ENCODE measurements at regions not wholly inside any gene's neighbourhood (a gene's known extent, or its start where the extent isn't known, plus 50 kb on each side); places are given as distances from the start of the nearest gene placed in this dataset.

DNA sequence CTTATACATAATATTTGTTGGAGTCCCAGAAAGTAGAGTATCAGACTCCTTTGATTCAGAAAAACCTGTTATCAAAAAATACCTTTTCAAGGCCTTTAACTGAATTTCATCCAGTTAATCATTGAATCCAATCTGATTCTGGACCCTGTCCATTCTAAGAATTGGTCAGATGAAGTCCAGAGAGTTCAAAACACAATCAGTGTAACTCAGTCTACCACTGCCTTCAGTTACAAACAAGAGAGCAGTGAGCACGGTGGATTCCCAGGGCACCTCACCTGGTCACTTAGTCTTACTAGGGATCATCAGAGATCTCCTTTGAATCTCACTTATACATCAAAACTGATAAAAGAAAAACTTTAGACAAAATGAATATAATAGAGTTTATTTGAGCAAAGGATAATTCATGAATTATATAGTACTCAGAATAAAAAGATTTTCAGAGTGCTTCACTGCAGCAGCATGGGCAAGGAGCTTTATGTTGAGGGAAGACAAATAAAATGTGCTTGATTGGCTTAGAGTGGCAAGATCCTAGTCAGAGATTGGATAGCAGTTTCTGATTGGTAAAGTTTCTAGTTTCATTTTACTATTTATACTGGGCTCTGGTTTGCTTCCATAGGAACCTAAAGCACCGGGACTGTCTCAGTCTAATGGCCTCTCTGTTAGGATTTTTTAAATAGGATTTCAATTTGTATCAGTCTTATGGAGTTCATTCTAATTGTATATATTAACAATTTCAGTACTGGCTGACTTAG lies 474.9 kb upstream of the GOLIM4 start:
- Histone ChIP-seq H3K27ac (ENCODE audit: low read depth, low read length) (no peak overlapping the region), H3K9ac (ENCODE audit: low read length in 5 of 5) (no peak overlapping the region), H3K36me3 (ENCODE audit: control insufficient read depth in 5 of 5, insufficient read depth in 5 of 5, low read length in 5 of 5) (no peaks in the 10 kb centered on the region), H3K9me3 (ENCODE audit: control insufficient read depth in 5 of 5, low read length in 5 of 5) (no peaks in the 10 kb centered on the region), H3K4me1 (ENCODE audit: control insufficient read depth in 5 of 5, insufficient read depth in 5 of 5, low read length in 5 of 5) (no peaks in the 10 kb centered on the region), H3K27me3 (ENCODE audit: control insufficient read depth in 5 of 5, insufficient read depth in 4 of 5, low read length in 5 of 5) (no peaks in the 10 kb centered on the region), H3K4me3 (ENCODE audit: low read depth in 1 of 5, low read length in 5 of 5) (no peak overlapping the region)

DNA sequence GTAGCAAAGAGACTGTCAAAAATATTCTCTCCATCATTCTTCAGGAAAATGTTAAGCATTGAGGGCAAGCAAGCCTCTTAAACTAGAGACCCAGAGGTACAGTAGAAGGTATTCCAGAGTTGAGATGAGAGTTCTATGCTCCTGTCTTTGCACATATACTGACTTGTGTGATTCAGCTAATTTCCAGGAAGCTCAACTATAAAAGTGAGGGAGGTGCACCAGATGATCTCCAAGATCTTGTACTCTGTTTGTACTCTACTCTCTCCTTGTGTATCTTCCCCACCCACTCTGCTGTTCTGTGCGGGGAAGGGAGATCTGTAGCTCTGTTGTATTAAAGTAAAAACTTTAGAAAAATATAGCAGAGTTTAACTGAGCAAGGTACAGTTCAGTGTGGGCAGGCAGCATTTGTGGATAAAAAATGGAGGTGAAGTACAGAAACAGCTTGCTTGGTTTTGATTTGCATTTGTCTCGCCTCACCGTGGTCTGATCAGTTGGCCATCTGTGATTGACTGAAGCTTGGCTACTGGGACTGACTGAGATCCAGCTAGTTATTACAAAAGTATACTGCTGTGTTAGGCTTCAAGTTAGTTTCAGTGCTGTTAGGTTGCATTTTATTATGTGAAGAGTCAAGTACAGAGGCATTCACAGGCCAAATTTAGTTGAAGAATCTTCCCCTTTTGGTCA lies 463.1 kb upstream of the GOLIM4 start:
- Histone ChIP-seq H3K4me1 (ENCODE audit: control insufficient read depth in 5 of 5, insufficient read depth in 5 of 5, low read length in 5 of 5) (peaks cover 0 to 22% (median 7%) of the 10 kb centered on the region in 5 donors), H3K27me3 (ENCODE audit: control insufficient read depth in 5 of 5, insufficient read depth in 4 of 5, low read length in 5 of 5) (no peaks in the 10 kb centered on the region), H3K4me3 (ENCODE audit: low read depth in 1 of 5, low read length in 5 of 5) (no peak overlapping the region), H3K36me3 (ENCODE audit: control insufficient read depth in 5 of 5, insufficient read depth in 5 of 5, low read length in 5 of 5) (no peaks in the 10 kb centered on the region), H3K9ac (ENCODE audit: low read length in 5 of 5) (no peak overlapping the region), H3K27ac (ENCODE audit: low read depth, low read length) (no peak overlapping the region), H3K9me3 (ENCODE audit: control insufficient read depth in 5 of 5, low read length in 5 of 5) (no peaks in the 10 kb centered on the region)

DNA sequence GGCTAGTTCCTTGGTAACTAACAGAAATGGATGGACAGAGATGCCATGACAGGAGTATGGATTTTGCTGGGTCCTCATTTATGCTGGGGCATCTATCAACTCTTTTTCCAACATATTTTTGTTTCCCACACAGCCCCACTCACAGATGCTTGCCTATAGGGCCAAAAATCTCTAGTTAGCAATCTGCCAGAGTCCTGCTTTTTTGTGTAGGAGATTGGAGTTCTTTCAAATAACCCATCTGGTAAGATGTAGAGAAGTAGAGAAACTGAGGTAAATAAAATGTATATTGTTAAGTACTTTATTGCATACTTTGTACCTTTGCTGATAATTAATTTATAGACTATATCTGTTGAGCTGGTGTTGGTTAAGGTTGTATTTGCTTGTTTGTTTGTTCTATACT lies 456.5 kb upstream of the GOLIM4 start:
- Histone ChIP-seq H3K9ac (ENCODE audit: low read length in 5 of 5) (no peak overlapping the region), H3K4me1 (ENCODE audit: control insufficient read depth in 5 of 5, insufficient read depth in 5 of 5, low read length in 5 of 5) (peaks cover 0 to 19% (median 4%) of the 10 kb centered on the region in 5 donors), H3K9me3 (ENCODE audit: control insufficient read depth in 5 of 5, low read length in 5 of 5) (no peaks in the 10 kb centered on the region), H3K4me3 (ENCODE audit: low read depth in 1 of 5, low read length in 5 of 5) (no peak overlapping the region), H3K27ac (ENCODE audit: low read depth, low read length) (no peak overlapping the region), H3K27me3 (ENCODE audit: control insufficient read depth in 5 of 5, insufficient read depth in 4 of 5, low read length in 5 of 5) (no peaks in the 10 kb centered on the region), H3K36me3 (ENCODE audit: control insufficient read depth in 5 of 5, insufficient read depth in 5 of 5, low read length in 5 of 5) (no peaks in the 10 kb centered on the region)

DNA sequence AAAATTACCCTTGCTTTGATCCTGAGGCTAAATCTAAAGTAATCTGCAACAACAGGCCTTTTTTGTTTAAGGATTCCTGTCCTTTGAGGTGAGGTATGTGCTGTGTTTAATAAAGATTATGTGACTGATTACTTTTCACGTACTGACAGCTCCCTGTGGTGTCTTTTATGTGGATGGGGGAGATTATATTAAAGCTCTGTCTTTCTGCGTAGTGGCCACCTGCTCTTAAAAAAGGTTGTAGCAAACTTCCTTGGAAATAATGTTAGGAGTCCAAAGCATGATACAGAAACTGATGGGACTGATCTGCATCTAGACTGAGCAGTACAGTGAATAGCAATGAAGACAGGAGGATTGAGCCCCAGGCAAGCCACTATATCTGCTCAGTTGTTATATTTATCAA lies 453.0 kb upstream of the GOLIM4 start:
- H3K4me3 ChIP-seq (ENCODE audit: low read depth in 1 of 5, low read length in 5 of 5) = no peak overlapping the region
- H3K4me1 ChIP-seq (ENCODE audit: control insufficient read depth in 5 of 5, insufficient read depth in 5 of 5, low read length in 5 of 5) = peaks cover 0 to 5% (median 0%) of the 10 kb centered on the region in 5 donors
- H3K27me3 ChIP-seq (ENCODE audit: control insufficient read depth in 5 of 5, insufficient read depth in 4 of 5, low read length in 5 of 5) = no peaks in the 10 kb centered on the region
- H3K9me3 ChIP-seq (ENCODE audit: control insufficient read depth in 5 of 5, low read length in 5 of 5) = no peaks in the 10 kb centered on the region
- no peak overlapping the region for H3K9ac ChIP-seq (ENCODE audit: low read length in 5 of 5)
- no peak overlapping the region for H3K27ac ChIP-seq (ENCODE audit: low read depth, low read length)
- no peaks in the 10 kb centered on the region for H3K36me3 ChIP-seq (ENCODE audit: control insufficient read depth in 5 of 5, insufficient read depth in 5 of 5, low read length in 5 of 5)

DNA sequence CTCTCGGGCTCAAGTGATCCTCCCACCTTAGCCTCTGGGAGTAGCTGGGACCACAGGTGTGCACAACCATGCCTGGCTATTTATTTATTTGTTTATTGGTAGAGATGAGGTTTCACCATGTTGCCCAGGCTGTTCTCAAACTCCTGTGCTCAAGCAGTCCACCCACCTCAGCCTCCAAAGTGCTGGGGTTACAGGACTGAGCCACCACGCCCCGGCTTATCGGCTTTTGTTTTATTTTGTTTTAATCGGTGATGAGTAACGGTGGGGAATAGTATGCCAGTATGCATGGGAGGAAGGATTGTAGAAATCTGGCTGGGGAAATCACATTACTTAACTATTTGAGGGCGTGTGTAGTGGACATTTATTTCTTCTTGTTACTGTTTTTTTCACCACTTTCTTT lies 451.0 kb upstream of the GOLIM4 start:
- no peak overlapping the region for H3K9ac ChIP-seq (ENCODE audit: low read length in 5 of 5)
- H3K27ac ChIP-seq (ENCODE audit: low read depth, low read length) = no peak overlapping the region
- H3K9me3 ChIP-seq (ENCODE audit: control insufficient read depth in 5 of 5, low read length in 5 of 5) = no peaks in the 10 kb centered on the region
- H3K36me3 ChIP-seq (ENCODE audit: control insufficient read depth in 5 of 5, insufficient read depth in 5 of 5, low read length in 5 of 5) = no peaks in the 10 kb centered on the region
- peaks cover 0 to 5% (median 0%) of the 10 kb centered on the region in 5 donors for H3K4me1 ChIP-seq (ENCODE audit: control insufficient read depth in 5 of 5, insufficient read depth in 5 of 5, low read length in 5 of 5)
- H3K27me3 ChIP-seq (ENCODE audit: control insufficient read depth in 5 of 5, insufficient read depth in 4 of 5, low read length in 5 of 5) = no peaks in the 10 kb centered on the region
- H3K4me3 ChIP-seq (ENCODE audit: low read depth in 1 of 5, low read length in 5 of 5) = no peak overlapping the region

DNA sequence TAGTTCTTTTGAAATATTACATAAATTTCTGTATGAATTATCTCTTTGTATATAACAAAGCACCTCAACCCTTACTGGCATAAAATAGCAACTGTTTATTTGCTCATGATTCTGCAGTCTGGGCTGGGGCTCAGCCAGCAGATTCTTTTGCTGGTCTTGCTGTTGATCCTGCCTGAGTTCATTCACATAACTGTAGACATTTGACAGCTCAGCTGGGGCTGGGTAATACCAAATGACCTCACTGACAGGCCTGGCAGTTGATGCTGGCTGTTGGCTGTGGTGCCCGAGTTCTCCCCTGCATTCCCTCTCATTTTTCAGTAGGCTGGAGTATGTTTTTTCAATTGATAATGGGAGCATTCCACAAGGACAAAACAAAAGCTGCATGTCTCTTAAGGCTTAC lies 449.9 kb upstream of the GOLIM4 start:
- H3K27ac ChIP-seq (ENCODE audit: low read depth, low read length) = no peak overlapping the region
- no peak overlapping the region for H3K9ac ChIP-seq (ENCODE audit: low read length in 5 of 5)
- H3K4me3 ChIP-seq (ENCODE audit: low read depth in 1 of 5, low read length in 5 of 5) = no peak overlapping the region
- peaks cover 0 to 5% (median 0%) of the 10 kb centered on the region in 5 donors for H3K4me1 ChIP-seq (ENCODE audit: control insufficient read depth in 5 of 5, insufficient read depth in 5 of 5, low read length in 5 of 5)
- H3K27me3 ChIP-seq (ENCODE audit: control insufficient read depth in 5 of 5, insufficient read depth in 4 of 5, low read length in 5 of 5) = no peaks in the 10 kb centered on the region
- H3K36me3 ChIP-seq (ENCODE audit: control insufficient read depth in 5 of 5, insufficient read depth in 5 of 5, low read length in 5 of 5) = no peaks in the 10 kb centered on the region
- H3K9me3 ChIP-seq (ENCODE audit: control insufficient read depth in 5 of 5, low read length in 5 of 5) = no peaks in the 10 kb centered on the region

DNA sequence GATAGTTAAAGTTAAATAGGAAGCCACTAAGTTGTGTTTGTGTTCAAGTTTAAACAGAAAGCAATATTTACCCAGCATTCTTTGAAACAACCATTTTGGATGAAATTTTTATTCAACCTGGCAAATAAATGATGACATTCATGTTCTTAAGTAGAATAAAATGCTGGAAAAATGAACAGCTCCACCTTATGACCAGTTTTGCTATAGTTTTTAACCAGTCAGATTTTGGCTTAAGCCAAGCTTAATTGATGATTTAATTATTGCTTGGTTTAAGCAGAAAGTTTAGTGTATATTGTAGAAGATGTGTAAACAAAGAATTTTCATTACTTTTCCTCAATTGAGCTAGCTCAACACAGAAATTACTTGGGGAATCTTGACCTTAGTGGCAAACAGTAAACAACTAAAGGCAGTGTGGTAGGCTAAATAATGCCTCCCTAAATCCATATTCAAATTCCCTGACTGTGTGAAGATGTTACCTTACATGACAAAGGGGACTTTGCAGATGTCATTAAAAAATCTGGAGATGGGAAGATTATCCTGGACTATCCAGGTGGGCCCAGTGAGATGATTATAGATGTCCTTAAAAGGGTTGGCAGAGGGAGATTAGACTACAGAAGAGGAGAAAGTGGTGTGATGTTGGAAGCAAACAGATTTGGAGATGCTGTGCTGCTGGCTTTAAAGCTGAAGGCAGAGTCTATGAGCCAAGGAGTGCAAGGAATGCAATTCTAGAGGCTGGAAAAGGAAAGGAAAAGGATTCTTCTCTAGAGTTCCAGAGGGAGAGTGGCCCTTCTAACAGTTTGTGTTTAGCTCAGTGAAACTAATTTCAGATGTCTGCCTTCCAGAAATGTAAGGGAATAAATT lies 448.6 kb upstream of the GOLIM4 start:
- Histone ChIP-seq H3K36me3 (ENCODE audit: control insufficient read depth in 5 of 5, insufficient read depth in 5 of 5, low read length in 5 of 5) (no peaks in the 10 kb centered on the region), H3K9ac (ENCODE audit: low read length in 5 of 5) (no peak overlapping the region), H3K4me3 (ENCODE audit: low read depth in 1 of 5, low read length in 5 of 5) (no peak overlapping the region), H3K27me3 (ENCODE audit: control insufficient read depth in 5 of 5, insufficient read depth in 4 of 5, low read length in 5 of 5) (no peaks in the 10 kb centered on the region), H3K27ac (ENCODE audit: low read depth, low read length) (no peak overlapping the region), H3K4me1 (ENCODE audit: control insufficient read depth in 5 of 5, insufficient read depth in 5 of 5, low read length in 5 of 5) (peaks cover 0 to 5% (median 0%) of the 10 kb centered on the region in 5 donors), H3K9me3 (ENCODE audit: control insufficient read depth in 5 of 5, low read length in 5 of 5) (no peaks in the 10 kb centered on the region)

DNA sequence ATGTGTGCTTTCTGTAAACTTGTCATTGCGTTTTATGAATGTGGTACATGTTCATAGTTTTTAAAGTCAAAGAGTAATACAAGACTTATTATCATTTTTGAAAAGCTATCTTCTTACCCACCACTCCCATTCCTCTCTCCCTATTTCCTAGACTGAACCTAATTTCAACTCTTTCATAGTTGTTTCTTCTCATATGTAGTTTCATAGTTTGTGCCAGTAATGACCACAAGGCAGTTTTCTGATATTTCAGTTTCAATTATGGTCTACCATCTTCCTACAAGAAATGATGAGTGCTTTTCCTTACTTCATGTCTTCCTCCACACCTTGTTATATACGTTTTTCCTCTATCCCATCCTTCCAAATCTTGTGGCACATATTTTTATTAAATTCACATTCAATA lies 445.0 kb upstream of the GOLIM4 start:
- no peak overlapping the region for H3K9ac ChIP-seq (ENCODE audit: low read length in 5 of 5)
- no peaks in the 10 kb centered on the region for H3K36me3 ChIP-seq (ENCODE audit: control insufficient read depth in 5 of 5, insufficient read depth in 5 of 5, low read length in 5 of 5)
- H3K4me1 ChIP-seq (ENCODE audit: control insufficient read depth in 5 of 5, insufficient read depth in 5 of 5, low read length in 5 of 5) = peaks cover 0 to 7% (median 0%) of the 10 kb centered on the region in 5 donors
- H3K4me3 ChIP-seq (ENCODE audit: low read depth in 1 of 5, low read length in 5 of 5) = no peak overlapping the region
- H3K27me3 ChIP-seq (ENCODE audit: control insufficient read depth in 5 of 5, insufficient read depth in 4 of 5, low read length in 5 of 5) = no peaks in the 10 kb centered on the region
- no peak overlapping the region for H3K27ac ChIP-seq (ENCODE audit: low read depth, low read length)
- H3K9me3 ChIP-seq (ENCODE audit: control insufficient read depth in 5 of 5, low read length in 5 of 5) = no peaks in the 10 kb centered on the region

DNA sequence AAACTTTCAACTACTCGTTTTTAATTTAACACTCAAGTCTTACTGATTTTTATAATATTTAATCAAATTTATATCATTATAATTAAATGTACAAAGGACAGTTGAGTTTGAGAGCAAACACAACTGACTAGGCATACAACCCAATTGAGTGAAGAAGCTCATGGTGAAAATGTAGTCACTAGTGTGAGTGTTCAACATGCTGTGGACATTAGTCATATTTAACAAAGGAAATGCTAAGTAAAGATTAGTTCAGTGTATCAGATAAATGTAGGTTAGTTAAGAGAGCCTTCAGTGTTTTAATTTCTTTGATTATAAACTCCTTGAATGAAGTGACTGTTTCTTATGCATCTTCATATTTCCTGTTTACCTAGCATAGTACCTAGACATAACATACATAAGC lies 444.2 kb upstream of the GOLIM4 start:
- Histone ChIP-seq H3K4me1 (ENCODE audit: control insufficient read depth in 5 of 5, insufficient read depth in 5 of 5, low read length in 5 of 5) (peaks cover 0 to 5% (median 0%) of the 10 kb centered on the region in 5 donors), H3K36me3 (ENCODE audit: control insufficient read depth in 5 of 5, insufficient read depth in 5 of 5, low read length in 5 of 5) (no peaks in the 10 kb centered on the region), H3K27me3 (ENCODE audit: control insufficient read depth in 5 of 5, insufficient read depth in 4 of 5, low read length in 5 of 5) (no peaks in the 10 kb centered on the region), H3K9me3 (ENCODE audit: control insufficient read depth in 5 of 5, low read length in 5 of 5) (no peaks in the 10 kb centered on the region), H3K27ac (ENCODE audit: low read depth, low read length) (no peak overlapping the region), H3K4me3 (ENCODE audit: low read depth in 1 of 5, low read length in 5 of 5) (no peak overlapping the region), H3K9ac (ENCODE audit: low read length in 5 of 5) (no peak overlapping the region)

DNA sequence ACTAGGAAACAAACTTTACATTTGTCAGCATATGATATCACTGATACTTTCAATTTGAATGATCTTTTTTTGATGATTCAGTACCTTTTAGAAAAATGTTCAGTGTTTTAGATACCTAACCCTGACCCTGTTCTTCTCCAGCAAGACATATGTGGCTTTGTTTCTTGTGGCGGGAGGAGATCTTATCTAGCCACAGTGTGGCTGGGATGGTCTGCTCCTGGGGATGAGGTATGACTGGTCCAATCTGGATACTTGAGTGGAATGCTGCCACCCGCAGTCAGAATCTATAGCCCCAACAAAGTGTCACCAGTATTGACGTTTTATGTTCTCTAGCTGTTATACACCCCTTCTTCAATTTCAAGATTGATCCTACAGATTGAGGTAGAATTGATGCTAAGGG lies 439.0 kb upstream of the GOLIM4 start:
- Histone ChIP-seq H3K4me3 (ENCODE audit: low read depth in 1 of 5, low read length in 5 of 5) (no peak overlapping the region), H3K9me3 (ENCODE audit: control insufficient read depth in 5 of 5, low read length in 5 of 5) (peaks cover 0 to 4% (median 0%) of the 10 kb centered on the region in 5 donors), H3K36me3 (ENCODE audit: control insufficient read depth in 5 of 5, insufficient read depth in 5 of 5, low read length in 5 of 5) (no peaks in the 10 kb centered on the region), H3K9ac (ENCODE audit: low read length in 5 of 5) (no peak overlapping the region), H3K4me1 (ENCODE audit: control insufficient read depth in 5 of 5, insufficient read depth in 5 of 5, low read length in 5 of 5) (peaks cover 0 to 5% (median 0%) of the 10 kb centered on the region in 5 donors), H3K27me3 (ENCODE audit: control insufficient read depth in 5 of 5, insufficient read depth in 4 of 5, low read length in 5 of 5) (no peaks in the 10 kb centered on the region), H3K27ac (ENCODE audit: low read depth, low read length) (no peak overlapping the region)
